HG03066 (cell line): ENCODE measurements at regions not wholly inside any gene's neighbourhood (a gene's known extent, or its start where the extent isn't known, plus 50 kb on each side); places are given as distances from the start of the nearest gene placed in this dataset.

Experiments
- ATAC-seq: cut with Tn5 transposase; IDR thresholded peaks from one replicate; pipeline ENCODE4 v1.9.1; 2021; ENCODE audit warnings: low read depth; ENCODE audit not compliant: unreplicated experiment

DNA sequence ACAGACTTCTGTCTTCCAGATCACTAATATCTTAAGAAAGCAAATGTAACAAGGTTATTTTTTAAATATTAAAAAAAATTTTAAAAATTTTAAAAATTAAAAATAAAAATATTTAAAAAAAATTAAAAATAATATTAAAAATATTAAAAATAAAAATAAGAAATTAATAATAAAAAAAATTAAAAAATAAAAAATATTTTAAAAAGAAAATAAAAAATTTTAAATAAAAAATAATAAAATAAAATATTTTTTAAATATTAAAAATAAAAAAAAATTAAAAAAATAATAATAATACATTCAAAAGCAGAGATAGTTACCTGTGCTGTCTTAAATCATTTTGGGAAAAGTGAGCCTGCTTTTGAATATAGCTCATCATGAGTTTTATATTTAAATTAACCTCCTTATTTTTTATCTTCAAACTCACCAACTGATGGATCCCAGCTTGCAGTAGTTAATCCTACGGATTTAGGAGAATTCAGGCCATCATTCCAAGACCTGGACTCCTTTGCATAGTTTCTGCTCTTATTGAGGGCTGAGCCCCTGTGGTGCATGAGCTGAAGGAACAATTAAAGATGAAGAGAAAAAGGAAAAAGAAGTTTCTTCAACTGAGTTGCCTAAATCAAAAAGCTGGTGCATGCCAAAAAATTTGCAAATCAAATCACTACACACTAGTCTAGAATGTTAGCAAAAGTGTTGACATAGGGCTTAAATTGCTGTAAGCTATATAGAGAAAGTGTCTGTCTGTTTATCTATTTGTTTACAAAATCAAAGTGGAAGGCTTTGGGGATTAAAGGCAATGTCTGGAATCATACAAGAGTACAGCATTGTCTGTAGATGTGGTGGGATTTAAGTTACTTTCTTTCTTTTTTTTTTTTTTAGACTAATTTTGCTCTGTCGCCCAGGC lies 50.5 kb upstream of the ZNF438 start:
- ATAC-seq: no peak

DNA sequence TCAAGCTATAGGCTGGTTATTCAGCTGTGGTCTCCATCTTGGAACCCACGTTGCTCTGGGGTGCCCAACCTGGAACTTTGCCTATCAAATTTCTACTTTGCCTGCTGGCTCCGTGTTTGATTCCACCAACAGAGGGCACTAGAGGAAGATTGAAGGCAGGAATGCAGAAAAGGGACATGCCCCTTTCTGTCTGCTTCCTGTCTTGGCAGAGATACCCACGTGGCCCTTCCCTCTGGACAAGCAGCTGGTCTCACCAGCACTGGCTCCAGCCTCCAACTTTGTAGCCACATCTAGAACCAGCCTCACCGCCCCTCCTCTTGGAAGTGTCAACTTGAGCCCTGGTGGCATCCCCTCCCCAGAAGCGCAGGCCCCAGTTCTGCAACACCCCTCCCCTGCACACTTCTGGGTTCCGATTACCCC lies 52.1 kb upstream of the ZNF438 start:
- ATAC-seq: no peak

- no peak for ATAC-seq
Observed at GRCh38 chr10:31087011-31087410, 55.3 kb upstream of the ZNF438 start.

DNA sequence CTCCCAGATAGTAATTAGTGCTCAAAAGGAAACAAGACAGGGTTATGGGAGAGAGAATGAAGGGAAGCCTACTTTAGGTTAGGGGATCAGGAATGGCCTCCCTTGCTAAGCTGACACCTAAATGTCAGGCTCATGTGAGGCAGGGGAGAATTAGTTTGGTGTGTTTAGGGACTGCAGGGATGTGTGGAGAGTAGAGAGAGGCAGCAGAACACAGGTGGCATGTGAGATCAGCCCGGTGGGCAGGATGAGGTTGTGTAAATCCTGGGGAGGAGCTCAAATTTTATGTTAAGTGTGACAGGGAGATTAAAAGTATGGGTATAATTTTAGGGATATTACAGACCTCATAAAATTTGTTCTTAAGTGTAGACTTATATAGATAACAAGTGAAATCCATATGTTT lies 56.2 kb upstream of the ZNF438 start:
- no peak for ATAC-seq

DNA sequence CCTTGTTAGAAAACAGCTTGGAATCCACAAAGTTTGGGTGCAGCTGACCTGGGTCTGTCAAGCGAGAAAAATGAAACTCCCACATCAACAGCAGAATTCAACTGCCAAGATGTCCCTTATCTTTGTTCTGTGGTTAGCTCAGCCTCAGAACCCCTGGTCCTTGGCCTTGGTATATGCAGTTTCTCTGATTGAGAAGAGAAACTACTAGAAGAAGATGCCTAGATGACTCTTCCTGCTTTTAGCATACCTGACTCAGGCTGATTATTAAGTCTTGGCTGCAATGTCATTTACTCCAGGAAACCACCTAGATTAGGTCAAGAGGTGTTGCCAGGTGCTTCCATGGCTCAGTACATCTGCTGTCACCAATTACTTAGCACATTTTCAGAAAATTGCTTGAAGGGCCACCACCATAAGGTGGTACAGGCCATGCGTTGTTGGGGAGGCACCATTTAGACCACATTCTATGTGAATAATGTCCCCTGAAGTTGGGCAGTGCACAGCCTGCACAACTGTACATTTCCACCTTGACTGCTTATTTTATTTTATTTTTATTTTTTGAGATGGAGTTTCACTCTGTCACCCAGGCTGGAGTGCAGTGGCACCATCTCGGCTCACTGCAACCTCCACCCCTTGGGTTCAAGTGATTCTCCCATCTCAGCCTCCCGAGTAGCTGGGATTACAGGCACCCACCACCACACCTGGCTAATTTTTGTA lies 59.4 kb upstream of the ZNF438 start:
- ATAC-seq: peak; percentile 83

- ATAC-seq: no peak
Observed at GRCh38 chr10:31095677-31096560, 64.3 kb upstream of the ZNF438 start.

GRCh38 chr10:31098046-31098445 lies 66.4 kb upstream of the ZNF438 start:
- no peak for ATAC-seq

DNA sequence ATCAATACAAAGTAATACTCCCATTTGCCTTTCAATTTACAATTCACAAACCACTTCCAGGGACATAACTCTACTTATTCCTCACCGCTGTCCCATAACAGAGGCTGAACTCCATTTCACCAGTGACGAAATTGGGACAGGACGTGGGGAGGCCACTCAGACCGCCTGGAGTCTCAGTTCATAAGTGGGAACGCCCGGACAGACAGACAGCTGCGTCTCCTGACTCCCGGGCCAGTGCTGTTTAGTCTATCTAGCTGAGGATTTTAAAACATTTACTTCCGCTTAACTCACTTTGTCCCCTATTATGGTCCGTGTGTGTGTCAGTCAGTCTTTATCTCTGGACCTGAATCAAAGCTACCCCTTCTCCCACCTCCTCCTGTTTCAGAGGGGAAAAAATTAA lies 67.4 kb upstream of the ZNF438 start:
- no peak for ATAC-seq

DNA sequence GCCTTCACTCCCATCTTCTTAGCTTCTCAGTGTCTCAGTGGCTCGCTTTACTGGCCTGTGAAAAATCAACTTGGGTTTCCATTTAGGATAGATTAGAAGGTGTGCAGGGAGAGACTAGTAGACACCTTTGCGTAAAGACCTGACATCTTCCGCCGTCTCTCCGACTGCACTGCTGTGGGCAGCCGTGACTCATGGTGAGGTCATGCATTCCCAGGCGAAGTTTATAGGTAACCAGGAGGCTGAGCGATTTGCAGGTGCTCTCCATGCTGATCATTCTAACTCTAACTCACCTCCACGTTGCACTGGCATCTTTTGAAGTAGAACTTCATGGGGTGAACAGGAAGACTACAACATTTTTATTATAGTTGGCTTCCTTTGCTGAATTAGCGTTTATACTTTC lies 68.0 kb upstream of the ZNF438 start:
- ATAC-seq: no peak

- ATAC-seq: no peak
Observed at GRCh38 chr10:31100115-31100601, 68.5 kb upstream of the ZNF438 start.

GRCh38 chr10:31100662-31101061 lies 69.0 kb upstream of the ZNF438 start:
- ATAC-seq: no peak

DNA sequence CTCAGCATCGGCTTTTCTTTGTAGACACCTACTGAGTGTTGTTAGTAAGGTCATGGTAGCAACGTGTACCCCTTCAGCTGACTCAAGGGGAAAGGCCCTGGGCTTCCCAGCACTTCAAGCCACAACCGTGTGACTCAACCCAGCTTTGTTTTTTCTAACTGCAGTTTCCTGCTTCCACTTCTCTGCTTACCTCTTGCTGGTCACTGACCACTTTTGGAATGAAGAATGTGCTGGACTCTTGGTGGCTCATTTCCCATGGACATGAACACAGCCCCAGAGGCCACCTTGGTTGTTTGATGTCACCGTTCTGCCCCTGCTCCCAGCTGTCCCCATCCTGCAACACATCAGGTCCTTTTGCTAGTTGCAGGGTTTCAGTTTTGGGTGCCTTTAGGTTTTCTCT lies 69.5 kb upstream of the ZNF438 start:
- peak; percentile 63 for ATAC-seq

DNA sequence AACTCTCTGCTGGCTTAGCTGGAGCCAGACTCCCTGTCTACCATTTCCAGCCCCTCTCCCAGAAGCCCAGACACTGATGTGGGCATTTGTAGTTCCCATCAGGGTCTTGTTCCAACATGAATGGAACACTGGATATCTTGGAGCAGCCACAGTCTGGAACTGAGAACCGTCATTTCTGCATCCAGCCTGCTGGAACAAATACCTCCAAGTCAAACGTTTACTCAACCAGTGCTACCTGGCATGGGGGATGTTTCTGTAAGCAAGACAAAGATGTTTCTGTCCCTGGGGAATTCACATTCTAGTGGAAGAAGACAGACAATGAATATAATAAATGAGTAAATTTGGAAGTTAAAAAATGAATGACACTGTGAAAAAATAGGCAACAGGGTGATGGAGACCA lies 70.8 kb upstream of the ZNF438 start:
- no peak for ATAC-seq

GRCh38 chr10:31103112-31103511 lies 71.4 kb upstream of the ZNF438 start:
- ATAC-seq: no peak

- no peak for ATAC-seq
Observed at GRCh38 chr10:31112961-31113360, 81.3 kb upstream of the ZNF438 start.

GRCh38 chr10:31116226-31116625 lies 84.6 kb upstream of the ZNF438 start:
- ATAC-seq: no peak

DNA sequence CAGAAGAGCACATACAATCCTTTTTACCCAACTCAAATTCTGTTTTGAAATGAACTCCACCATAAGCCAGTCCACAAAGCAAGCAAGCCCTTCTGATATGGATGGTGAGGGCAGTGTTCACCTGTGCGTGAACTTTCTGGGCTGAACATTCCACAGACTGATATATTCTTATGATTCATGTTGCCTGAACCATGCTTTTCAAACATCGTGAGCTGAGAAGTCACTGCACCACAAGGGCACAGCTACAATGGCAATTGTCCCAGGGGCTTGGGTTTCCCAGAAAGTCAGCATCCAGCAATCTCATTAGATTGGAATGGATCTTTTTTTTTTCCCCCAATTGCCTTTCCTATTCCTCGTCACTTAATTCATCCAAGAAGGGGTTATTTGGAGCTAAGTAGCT lies 86.9 kb upstream of the ZNF438 start:
- no peak for ATAC-seq

DNA sequence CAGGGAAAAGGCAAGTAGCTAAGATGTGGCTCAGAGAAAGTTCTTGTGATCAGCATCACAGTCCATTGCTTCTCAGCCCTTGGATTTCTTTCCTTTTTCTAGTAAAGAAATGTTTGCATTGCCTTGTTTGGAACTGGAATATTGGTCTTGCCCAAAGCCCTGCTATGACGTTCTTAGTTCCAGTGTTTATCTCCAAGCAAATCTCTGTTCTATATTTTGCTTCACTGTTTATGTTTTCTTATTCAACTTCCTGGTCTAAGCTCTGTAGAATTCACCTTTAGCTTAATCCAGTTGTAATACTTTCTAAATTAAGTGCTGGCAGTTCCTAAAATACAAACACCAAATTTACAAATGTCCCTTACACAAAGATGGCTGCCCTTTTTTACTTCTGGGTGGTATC lies 88.7 kb upstream of the ZNF438 start:
- ATAC-seq: no peak

DNA sequence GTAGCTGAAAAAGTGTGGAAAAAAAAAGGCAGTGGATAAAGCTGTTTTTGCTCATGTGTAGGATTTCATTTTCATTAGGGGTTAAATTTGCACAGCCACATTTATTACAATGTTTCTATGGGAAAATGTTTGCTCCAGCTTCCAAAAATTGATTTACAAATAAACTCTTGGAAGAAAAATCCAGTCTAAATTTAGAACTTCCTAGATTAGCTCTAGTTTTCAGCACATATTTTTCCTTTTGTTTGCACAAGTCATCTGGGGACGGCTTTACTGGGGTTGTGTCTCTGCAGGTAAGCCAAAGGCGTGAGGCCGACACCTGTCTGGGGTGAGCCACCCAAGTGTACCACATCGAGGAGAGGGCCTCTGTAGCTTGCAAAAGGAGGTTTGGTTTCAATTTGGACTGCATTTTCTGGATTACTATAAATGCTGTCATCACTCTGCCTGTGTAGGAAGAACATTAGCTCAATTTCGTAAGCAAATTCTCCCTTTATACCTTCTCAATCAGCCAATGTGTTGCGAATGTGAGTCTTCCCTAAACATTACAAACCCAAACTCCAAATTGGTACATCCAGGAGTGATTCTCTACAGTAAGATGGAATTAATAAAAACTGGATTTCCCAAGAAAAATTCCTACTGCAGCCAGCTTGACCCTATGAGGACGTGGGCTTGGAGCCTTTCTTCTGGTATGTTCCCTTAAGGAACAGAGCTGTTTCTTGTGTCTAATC lies 89.5 kb upstream of the ZNF438 start:
- ATAC-seq: no peak
